HTR-8/SVneo (cell line): ENCODE measurements at regions not wholly inside any gene's neighbourhood (a gene's known extent, or its start where the extent isn't known, plus 50 kb on each side); places are given as distances from the start of the nearest gene placed in this dataset.

Experiments
- DNase-seq: peaks from one replicate; pipeline ENCODE4 v3.0.0; 2011; ENCODE audit warnings: low spot score, mixed read lengths; ENCODE audit not compliant: insufficient read length
- FAIRE-seq: peaks from 2 replicates; lab custom pipeline; 2011; peaks lifted over from hg19 to GRCh38; lab: Jason Lieb, UNC

GRCh38 chr4:138770818-138771217 lies 244.8 kb upstream of the NOCT start:
- DNase-seq (no peak), FAIRE-seq (no peak)

GRCh38 chr4:138766332-138766731 lies 249.2 kb upstream of the NOCT start:
- DNase-seq (no peak), FAIRE-seq (no peak)

- DNase-seq = no peak
- no peak for FAIRE-seq
These were observed 250.1 kb upstream of the NOCT start for GRCh38 chr4:138765442-138765841.

- FAIRE-seq (no peak), DNase-seq (no peak)
These were observed 253.9 kb upstream of the NOCT start for GRCh38 chr4:138761638-138762220.

- no peak for DNase-seq
- no peak for FAIRE-seq
These were observed 256.1 kb upstream of the NOCT start for GRCh38 chr4:138759554-138759902.

DNA sequence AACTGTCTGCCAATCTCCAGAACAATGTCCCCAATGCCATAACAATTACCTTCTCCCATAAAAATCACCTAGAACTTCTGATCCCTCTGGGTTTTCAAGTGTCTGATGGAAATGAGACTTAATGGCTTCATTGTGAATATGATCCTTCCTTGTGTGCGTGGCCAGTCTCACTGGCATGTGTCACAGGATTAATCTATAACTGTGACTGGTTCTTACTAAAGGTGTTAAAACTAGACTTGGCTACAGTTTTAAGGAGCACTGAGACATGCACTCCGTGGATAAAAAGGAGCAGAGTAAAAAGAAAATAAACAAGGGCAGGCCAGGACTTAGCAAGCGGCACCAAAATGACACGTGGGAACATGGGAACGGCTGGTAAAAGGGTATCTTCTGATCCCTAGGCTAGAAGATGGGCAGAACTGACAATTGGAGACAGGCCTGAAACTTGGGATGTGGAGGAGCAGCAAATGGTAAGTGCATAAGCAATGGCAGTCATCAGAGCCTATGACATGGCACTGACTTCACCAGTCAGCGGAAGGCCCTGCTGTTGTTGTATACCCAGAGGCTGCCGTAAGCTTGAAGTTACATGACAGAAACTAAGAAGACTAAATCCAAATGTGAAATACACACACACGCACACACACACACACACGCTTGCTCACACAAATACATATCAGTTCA lies 256.6 kb upstream of the NOCT start:
- FAIRE-seq = peak; percentile 40

GRCh38 chr4:138758196-138758595 lies 257.4 kb upstream of the NOCT start:
- FAIRE-seq (no peak), DNase-seq (no peak)

More for the DNA sequence above, 256.6 kb upstream of the NOCT start:
- no peak for DNase-seq

- DNase-seq (no peak), FAIRE-seq (no peak)
These were observed 258.1 kb upstream of the NOCT start for GRCh38 chr4:138757432-138757831.

- no peak for FAIRE-seq
- DNase-seq = no peak
These were observed 259.1 kb upstream of the NOCT start for GRCh38 chr4:138756519-138756918.

DNA sequence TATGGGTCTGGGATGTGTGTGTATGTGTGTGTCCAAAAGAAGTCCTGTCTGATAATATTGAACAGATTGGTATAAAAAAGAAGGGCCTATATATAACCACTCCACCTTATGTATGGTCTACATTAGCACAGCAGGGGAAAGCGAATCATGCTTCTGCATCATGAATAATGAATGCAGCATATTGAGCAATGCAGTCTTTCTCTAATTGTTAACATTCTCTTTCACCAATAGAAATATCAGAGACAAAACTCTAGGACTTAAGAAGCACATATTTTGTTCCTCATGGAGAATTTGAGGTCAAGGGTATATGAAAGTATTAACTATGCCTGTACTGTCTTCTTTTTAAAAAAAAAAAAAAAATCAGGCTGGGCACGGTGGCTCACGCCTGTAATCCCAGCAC lies 264.3 kb upstream of the NOCT start:
- FAIRE-seq (no peak), DNase-seq (no peak)

DNA sequence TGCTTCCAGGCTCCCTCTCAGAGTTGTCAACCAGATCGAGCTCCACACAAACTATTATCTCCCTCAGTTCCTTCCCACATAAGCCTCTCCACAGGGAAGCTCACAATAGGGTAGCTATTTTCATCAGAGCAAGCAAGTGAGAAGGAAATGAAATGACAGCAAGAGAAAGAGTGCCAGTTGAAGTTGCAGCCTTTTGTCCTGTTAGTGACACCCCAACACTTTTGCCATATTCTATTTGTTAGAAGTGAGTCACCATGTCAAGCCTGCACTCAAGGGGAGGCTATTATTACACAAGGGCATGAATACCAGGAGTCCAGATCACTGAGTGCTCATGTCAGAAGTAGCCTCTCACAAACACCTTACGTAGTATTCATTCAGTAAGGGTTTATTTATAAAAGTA lies 266.3 kb upstream of the NOCT start:
- no peak for DNase-seq

GRCh38 chr4:138741766-138742377 lies 273.7 kb upstream of the NOCT start:
- DNase-seq (no peak), FAIRE-seq (no peak)

More for the DNA sequence above, 266.3 kb upstream of the NOCT start:
- no peak for FAIRE-seq

- DNase-seq = no peak
- FAIRE-seq = no peak
These were observed 274.5 kb upstream of the NOCT start for GRCh38 chr4:138740816-138741745.

- DNase-seq = peak; percentile 12
These were observed 279.2 kb upstream of the NOCT start for GRCh38 chr4:138736362-138736761.

GRCh38 chr4:138734746-138735145 lies 280.8 kb upstream of the NOCT start:
- DNase-seq = no peak
- FAIRE-seq = no peak

More at GRCh38 chr4:138736362-138736761, 279.2 kb upstream of the NOCT start:
- no peak for FAIRE-seq

GRCh38 chr4:138728566-138728965 lies 287.0 kb upstream of the NOCT start:
- FAIRE-seq (no peak), DNase-seq (no peak)

- no peak for DNase-seq
- no peak for FAIRE-seq
These were observed 287.9 kb upstream of the NOCT start for GRCh38 chr4:138727731-138728130.

GRCh38 chr4:138724530-138724929 lies 291.1 kb upstream of the NOCT start:
- FAIRE-seq (no peak), DNase-seq (no peak)

DNA sequence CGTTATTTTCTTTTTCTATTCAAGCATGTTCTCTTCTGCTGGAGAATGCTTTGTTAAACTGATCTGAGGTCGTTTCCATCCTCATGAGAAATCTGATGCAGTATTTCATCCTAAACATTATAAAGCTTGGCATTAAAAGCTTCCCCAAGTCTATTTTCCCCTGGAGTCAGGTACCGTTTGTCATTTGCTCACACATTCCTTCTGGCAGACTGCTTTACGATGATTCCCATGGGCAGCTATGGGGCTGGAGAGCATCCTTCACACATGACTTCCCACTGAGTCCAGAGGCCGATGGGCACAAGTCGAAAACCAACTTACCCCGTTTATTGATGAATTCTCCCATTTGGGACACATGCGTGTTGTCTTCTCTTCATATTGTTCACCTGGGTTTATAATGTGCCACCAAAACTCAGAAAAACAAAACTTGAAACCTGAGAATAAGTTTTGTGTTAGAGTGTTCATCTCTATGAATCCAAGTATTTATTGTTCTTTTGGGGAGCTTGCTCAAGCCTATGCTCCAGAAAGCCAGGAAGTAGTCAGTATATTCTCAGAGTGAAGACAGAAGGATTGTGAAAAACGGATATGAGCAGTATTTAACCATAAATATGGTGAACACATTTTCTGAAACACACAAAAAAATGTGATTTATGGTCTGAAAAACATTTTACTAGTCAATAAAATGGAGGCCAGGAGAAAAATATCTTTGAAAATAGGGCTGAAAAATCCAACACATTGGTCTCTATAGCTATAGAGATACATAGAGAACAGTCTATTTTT lies 298.8 kb upstream of the NOCT start:
- DNase-seq (no peak), FAIRE-seq (no peak)

- FAIRE-seq (no peak), DNase-seq (no peak)
These were observed 305.3 kb upstream of the NOCT start for GRCh38 chr4:138710297-138710696.
